HG03095 (cell line): ENCODE measurements at regions not wholly inside any gene's neighbourhood (a gene's known extent, or its start where the extent isn't known, plus 50 kb on each side); places are given as distances from the start of the nearest gene placed in this dataset.

Experiments
- ATAC-seq: cut with Tn5 transposase; IDR thresholded peaks from one replicate; pipeline ENCODE4 v1.9.1; 2021; ENCODE audit warnings: moderate library complexity; ENCODE audit not compliant: unreplicated experiment

- no peak for ATAC-seq
These were observed 212.0 kb downstream of the CSNK2A3 start for GRCh38 chr11:11141065-11141464.

DNA sequence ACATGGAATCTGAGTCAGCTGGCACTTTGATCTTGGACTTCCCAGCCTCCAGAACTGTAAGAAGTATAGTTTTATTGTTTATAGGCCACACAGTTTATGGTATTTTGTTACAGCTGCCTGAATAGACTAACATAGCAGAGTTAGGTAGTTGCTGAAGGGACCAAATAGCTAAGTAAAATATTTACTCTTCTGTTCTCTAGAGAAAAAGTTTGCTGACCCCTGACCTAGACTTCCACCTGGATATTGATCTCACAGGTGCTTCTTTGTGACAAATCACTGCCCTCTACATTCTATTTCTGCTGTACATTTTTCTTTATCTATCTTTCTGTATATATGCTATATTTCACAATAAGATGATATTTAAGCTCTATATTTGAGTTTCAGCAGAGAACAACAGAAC is 212.5 kb downstream of the CSNK2A3 start:
- no peak for ATAC-seq

GRCh38 chr11:11137339-11137738 is 215.7 kb downstream of the CSNK2A3 start:
- ATAC-seq = no peak

DNA sequence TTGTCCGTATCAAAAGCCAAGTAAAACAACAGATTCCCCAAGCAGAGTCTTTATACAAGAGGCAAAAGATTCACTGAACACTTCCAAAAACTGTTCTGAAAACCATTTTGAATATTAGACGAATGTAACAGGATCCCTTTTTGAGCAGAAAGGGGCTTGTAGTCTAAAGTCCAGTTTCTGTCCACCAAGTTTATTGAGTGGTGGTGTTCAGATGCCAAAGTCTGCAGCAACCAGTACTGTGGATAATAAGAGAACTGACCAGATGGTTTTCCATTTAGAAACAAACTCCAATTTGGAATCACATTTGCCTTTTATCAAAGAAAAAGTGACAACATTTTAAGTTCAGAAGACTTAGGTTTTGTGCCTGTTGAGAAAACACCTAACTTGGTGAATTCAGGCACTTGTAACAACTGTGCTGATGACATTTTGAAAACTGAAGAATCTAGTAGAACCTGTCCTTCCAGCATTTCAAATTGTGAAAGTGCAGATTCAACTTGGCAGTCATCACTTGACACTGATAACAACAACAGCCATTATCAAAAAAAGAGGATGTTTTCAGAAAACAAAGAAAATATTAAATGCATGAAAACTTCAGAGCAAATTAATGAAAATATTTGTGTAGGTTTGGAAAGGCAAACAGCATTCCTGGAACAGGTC is 217.1 kb downstream of the CSNK2A3 start:
- ATAC-seq = no peak

DNA sequence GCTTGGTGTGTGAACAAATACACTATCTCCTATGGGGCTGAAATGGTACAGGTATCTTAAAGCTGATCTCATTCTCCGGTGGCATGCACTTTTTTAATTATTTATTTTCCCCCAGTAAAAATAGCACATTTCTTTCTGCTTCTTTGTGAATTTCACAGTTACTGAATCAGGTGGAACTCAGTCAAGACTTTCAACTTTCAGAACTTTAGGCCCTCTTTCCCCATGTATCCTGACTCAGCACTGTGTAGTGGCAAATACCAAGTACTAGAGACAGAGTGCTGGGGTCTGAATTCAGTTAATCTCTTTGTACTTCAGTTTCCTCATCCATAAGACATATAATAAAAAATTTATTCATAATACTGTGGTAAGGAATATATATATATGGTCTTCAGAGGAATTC is 223.9 kb downstream of the CSNK2A3 start:
- ATAC-seq = no peak

GRCh38 chr11:11125618-11126017 is 227.4 kb downstream of the CSNK2A3 start:
- ATAC-seq = no peak

GRCh38 chr11:11122749-11123148 is 230.3 kb downstream of the CSNK2A3 start:
- no peak for ATAC-seq

DNA sequence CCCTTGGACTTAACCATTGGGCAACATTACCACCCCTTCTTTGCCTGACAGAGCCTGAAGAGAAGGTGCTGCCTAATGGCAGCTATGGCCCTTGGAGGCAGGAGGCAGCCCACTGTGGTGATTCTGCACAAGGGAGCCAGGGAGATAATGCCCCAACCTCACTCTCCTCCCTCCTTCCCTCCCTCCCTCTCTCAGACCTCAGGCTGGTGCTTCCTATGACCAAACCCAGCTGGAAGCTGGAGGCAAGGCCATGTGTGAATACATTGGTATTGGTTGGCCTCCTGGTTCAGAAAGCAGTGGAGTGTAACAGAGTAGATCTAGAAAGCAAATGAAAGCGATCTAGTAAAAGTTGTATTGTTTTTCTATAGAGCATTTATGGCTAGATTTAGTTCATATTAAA is 233.1 kb downstream of the CSNK2A3 start:
- ATAC-seq = no peak

- no peak for ATAC-seq
These were observed 235.3 kb downstream of the CSNK2A3 start for GRCh38 chr11:11117730-11118129.

DNA sequence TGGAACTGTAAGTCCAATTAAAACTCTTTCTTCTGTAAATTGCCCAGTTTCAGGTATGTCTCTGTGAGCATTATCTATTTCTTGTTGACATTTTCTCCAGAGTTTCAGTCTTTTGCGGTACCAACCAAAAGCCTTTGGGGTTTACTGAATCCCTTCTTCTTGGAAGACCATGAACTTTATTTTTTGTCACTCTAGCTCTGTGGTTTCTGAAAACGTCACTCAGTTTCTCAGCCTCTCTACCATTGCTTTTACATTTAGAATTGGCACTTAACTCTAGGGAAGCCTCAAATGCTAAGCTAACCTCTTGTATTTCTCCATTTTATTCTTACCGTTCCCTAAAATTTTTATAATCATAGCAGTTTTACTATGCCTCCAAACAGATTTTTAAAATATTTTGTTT is 237.6 kb downstream of the CSNK2A3 start:
- ATAC-seq = no peak

DNA sequence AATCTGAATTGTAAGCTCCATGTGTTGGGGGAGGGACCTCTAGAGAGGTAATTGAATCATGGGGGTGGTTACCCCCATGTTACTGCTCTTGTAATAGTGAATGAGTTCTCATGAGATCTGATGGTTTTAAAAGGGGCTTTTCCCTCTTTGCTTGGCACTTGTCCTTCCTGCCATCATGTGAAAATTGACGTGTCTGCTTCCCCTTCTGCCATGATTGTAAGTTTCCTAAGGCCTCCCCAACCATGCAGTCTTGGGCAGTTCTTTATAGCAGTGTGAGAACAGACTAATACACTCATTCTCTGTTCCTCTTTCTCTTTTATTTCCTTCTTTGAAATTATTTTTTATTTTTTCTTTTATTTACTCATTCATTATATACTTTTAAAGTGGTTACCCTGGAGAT is 239.4 kb downstream of the CSNK2A3 start:
- no peak for ATAC-seq

DNA sequence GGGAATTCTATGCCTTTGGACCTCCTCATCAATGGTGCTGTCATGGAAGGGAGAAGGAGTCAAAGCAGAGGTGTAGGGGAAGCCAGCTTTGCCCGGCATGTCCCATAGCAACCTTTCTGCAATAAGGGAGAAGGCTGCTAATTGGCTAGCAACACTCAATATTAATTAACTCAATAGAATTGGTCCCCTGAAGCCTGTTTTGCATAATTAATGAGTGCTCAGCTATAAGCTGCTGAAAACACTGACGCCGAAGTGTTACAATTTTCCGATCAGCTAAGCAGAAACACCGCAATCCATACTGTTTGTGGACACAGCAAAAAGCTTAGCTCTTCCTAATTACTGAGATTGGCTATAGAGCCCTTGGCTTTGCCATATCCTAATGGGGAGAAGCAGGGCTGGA is 245.0 kb downstream of the CSNK2A3 start:
- ATAC-seq = no peak

DNA sequence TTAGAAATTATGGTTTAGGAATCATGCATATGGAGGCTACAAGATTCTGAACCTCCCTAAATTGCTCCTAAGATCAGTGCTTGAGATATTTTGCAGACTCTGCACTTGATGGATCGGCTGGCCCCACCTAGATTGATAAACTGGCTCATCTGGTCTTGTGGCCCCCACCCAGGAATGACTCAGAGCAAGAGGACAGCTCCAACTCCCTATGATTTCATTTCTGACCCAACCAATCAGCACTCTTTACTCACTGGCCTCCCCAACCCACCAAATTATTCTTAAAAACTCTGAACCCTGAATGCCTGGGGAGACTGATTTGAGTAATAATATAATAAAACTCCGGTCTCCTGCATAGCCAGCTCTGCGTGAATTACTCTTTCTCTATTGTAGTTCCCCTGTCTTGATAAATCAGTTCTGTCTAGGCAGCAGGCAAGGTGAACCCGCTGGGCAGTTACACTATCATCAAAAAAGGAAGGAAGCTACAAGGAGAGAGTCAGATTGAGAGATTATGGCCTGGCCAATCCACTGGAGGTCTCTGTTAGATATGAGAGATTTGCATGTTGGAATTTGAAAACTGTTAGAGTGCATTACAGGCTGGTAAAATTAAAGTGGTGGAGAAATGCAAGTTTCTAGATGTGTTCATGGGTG is 245.8 kb downstream of the CSNK2A3 start:
- no peak for ATAC-seq

DNA sequence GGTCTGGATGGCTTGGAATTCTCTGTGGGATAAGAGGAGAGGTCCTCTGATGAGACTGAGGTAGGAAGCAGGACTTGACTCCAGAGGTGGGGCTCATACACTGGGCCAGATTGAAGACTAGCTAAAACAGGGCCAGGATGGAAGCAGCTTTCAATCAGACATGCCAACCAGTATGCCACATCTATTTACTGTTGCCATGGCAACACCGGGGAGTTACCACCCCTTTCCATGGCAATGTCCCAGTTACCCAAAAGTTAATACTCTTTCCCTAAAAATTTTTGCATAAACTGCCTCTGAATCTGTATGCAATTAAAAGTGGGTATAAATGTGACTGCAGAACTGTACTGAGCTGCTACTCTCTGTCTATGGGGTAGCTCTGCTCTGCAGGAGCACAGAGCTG is 247.5 kb upstream of the ZBED5 start:
- no peak for ATAC-seq

DNA sequence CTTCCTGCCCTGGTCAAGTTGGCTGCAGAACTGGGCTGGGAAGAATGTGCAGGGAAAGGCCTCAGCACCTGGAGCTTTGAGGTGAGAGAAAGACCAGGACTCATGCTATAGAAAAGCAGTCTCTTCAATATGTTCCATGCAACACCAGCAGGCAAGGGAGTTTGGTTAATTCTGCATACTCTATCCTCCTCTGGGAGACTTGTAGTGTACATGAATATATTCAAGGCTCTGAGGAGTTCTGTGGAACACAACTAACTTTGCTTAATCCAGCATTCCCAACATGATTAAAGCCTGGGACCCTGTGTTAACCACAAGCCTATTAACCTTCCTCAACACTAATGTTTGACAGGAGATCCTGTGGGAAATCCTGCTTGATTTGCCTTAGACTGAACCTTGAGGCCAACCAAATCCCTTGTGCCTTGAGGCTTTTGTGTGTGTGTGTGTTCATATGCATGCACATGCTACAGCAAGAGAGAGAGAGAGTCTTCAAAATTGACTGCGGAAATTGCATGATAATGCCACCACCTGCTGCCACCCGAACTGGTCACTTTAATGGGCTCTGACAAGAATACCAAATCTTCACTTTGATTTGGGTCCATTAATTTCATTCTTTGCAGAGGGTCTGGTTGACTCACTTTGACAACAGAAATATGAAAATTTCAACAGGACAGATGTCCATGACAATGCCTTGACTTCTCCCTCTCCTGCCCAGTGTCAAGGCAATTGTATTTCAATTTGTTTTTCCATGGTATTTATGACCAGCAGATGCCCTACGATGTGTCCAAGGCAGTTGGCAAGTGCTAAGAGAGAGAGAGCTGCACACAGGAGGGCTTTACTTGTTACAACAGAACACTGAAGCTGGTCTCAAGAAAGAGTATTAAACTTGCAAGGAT is 238.2 kb upstream of the ZBED5 start:
- ATAC-seq = no peak

DNA sequence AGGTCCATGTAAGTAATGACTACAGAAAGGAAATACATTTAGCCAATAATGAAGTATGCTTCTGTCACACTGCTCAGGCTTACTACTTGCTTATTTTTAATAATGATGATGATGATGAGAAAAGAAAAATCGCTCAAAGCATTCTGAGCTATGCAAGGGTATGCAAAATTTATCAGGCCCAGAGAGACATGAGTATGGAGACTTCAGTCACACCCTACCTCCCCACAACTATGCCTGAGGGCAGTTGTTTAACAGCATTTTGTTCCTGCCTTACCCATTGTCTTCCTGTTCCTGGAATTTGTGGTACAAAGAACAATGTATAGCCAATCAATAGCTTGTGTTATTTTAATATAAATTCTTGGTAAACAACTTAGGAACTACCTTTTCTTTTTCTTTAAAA is 232.6 kb upstream of the ZBED5 start:
- ATAC-seq = no peak

DNA sequence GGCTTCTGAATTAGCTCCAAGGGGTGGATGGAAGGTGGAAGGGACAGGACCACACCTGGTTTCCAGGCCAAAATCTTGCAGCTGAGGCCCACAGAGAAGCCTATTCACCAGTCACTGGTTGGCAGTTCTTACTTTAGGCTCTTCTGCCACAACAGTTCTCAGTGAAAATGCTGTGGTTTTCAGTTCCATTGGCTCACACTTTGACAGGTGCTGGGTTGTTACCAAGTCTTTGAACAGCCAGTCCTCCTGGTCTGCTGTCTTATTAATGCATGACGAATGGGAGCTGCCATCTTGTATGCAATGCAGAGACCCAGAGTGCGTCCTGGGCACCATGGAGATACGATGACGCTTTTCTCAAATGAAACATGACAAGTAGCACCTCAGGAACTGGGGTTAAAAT is 232.0 kb upstream of the ZBED5 start:
- no peak for ATAC-seq

- ATAC-seq = no peak
These were observed 229.1 kb upstream of the ZBED5 start for GRCh38 chr11:11086979-11087378.

GRCh38 chr11:11085580-11085979 is 227.7 kb upstream of the ZBED5 start:
- no peak for ATAC-seq

DNA sequence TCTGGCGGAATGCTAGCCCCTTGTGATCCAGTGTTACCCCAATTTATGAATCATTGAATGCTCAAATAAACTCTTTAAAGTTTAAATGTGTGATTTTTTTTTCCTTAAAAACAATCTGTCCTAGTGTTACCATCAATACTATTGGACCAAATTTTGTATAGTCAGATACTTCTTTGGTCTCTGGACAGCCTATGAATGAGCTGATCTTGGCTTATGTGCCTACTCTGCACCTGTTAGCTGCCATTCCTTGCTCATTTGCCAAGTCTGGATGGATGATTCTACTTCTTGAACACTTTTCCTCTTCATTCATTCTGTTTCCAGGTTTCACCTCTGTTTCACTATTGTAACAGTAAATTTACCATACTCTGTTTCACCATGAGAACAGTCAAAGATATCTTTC is 226.5 kb upstream of the ZBED5 start:
- ATAC-seq = no peak

DNA sequence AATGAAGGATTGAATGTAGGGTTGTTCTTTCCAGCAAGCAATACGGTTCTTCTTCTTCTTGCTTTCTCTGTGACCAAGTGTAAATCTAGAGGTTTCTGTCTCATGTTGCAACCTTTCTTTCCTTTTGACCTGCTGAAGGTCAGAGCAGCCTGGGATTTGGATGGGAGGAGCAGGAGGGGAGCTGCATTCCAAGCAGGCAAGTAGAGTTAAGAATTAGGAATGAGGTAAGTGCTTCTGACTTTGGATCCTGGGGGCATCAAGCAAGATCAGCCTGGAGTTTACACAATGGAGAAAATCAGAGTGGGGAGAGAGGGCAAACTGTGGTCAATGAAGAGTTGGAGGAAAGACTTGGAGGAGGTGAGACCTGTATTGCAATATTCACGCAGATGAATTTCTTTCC is 225.6 kb upstream of the ZBED5 start:
- ATAC-seq = no peak

- ATAC-seq = no peak
These were observed 224.8 kb upstream of the ZBED5 start for GRCh38 chr11:11082646-11083045.
